ENCODE measurements at regions not wholly inside any gene's neighbourhood (a gene's known extent, or its start where the extent isn't known, plus 50 kb on each side); places are given as distances from the start of the nearest gene placed in this dataset.

DNA sequence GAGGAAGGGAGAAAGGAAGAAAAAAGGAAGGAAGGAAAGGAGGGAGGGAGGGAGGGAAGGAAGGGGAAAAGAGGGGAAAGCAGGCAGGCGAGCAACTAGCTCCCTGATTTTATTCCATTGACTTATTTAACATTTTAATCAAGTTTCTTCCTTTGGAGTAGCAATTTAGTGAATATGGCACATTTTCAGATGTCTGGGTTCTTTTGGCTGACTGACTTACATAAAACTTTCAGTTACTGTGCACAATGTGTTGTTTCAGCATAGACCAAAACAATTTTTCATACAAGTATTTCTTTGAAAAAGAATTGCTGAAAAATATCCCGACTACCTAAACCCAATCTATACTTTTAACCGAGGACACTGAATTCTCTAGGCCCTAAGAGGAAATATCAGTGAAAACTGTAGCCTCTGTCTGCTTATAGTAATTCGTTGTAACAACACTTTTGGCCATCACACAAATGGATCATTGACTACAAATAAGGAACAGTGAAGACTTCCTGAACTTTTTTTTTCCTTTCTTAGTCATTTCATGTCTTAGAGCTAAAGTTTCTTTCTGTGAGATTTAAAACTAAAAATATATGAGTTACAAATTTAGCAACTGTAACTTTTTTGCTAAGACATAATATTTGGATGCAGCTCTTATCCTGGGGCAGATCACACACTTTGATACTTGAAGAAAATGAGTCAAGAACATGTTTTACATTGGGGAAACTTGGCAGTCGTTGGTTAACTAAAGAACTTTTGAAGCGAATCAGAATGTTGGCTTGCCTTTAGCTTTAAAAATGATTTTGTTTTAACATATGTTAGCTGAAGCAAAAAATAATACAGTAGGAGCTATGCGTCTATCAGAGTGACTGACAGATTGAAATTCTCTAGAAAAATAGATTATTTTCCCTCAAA lies 79.6 kb downstream of the SOX2 start:
- TF ChIP-seq POLR2A (IDR thresholded peaks at IDR 0.05; ENCODE audit: low read depth, low read length): no peak
- TF ChIP-seq, protein P1, sequence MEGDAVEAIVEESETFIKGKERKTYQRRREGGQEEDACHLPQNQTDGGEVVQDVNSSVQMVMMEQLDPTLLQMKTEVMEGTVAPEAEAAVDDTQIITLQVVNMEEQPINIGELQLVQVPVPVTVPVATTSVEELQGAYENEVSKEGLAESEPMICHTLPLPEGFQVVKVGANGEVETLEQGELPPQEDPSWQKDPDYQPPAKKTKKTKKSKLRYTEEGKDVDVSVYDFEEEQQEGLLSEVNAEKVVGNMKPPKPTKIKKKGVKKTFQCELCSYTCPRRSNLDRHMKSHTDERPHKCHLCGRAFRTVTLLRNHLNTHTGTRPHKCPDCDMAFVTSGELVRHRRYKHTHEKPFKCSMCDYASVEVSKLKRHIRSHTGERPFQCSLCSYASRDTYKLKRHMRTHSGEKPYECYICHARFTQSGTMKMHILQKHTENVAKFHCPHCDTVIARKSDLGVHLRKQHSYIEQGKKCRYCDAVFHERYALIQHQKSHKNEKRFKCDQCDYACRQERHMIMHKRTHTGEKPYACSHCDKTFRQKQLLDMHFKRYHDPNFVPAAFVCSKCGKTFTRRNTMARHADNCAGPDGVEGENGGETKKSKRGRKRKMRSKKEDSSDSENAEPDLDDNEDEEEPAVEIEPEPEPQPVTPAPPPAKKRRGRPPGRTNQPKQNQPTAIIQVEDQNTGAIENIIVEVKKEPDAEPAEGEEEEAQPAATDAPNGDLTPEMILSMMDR (conservative IDR thresholded peaks at IDR 0.05; ENCODE audit: low read depth, low read length): no peak
- TF ChIP-seq RCOR1 (IDR thresholded peaks at IDR 0.05; ENCODE audit: insufficient replicate concordance, low read length): no peak
- no peak for TF ChIP-seq RAD21 (IDR thresholded peaks at IDR 0.05; ENCODE audit: low read length)
- no peak for TF ChIP-seq MAZ (IDR thresholded peaks at IDR 0.05; ENCODE audit: borderline replicate concordance, low read depth, low read length)
